ENCODE measurements at regions not wholly inside any gene's neighbourhood (a gene's known extent, or its start where the extent isn't known, plus 50 kb on each side); places are given as distances from the start of the nearest gene placed in this dataset.
"Not testable (repeated sequence)": the region's sequence is repeated elsewhere in the genome, so short reads cannot be mapped to it uniquely, and the experiment has no call there.

DNA sequence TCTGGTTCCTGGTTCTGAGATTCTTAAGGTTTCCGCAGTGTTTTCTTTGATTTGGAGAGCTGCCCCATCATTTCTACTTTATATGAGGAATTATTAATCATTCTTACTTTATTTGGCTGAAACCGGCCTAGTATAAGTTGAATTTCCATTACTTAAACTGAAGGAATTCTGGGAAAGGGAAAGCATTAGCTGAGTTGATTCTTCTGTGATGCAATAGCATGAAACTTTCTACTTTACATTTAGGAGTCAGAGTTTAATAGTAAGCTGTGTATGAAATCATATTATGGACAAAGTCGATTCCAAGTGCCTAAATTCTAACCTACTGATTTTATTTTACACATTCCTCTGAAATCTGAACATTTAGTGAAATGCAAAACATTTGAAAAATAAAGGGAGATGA is 1269.7 kb upstream of the ZEB2 start:
- no peak overlapping the region for H3K4me3 ChIP-seq (ENCODE audit: low read depth, low read length)
- DNase-seq = no peak
- H3K27ac ChIP-seq = no peak overlapping the region
- H3K36me3 ChIP-seq = no peaks in the 10 kb centered on the region
- TF ChIP-seq CTCF (IDR thresholded peaks at IDR 0.05; ENCODE audit: low read depth, low read length) = no peak
- no peaks in the 10 kb centered on the region for H3K27me3 ChIP-seq (ENCODE audit: insufficient read depth, low read depth, severe bottlenecking)
- H3K9me3 ChIP-seq (ENCODE audit: severe bottlenecking) = no peaks in the 10 kb centered on the region

GRCh38 chr2:145787597-145788361 is 1267.9 kb upstream of the ZEB2 start:
- H3K27me3 ChIP-seq (ENCODE audit: insufficient read depth, low read depth, severe bottlenecking); DNase-seq; H3K36me3 ChIP-seq; H3K9me3 ChIP-seq (ENCODE audit: severe bottlenecking); H3K4me3 ChIP-seq (ENCODE audit: low read depth, low read length); H3K27ac ChIP-seq: not testable (repeated sequence)

GRCh38 chr2:145782607-145783006 is 1262.7 kb upstream of the ZEB2 start:
- not testable (repeated sequence) for H3K27me3 ChIP-seq (ENCODE audit: insufficient read depth, low read depth, severe bottlenecking); H3K36me3 ChIP-seq; DNase-seq

DNA sequence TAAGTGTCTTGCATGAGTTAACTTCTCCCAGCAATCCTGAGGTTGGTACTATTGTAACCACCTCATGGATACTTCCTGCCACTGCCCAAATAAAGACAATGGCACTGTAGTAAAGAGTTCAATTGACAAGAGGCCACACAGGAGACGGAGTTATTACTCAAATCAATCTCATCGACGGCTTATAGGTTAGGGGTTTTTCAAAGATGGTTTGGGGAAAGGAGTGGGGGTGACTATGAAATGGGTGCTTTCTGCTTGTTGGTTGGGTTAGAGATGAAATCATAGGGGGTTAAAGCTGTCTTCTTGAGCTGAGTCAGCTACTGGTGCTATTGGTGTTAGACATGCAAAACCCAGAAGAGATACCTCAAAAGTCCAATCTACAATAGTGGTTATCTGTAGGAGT is 1258.0 kb upstream of the ZEB2 start:
- no peak for TF ChIP-seq CTCF (IDR thresholded peaks at IDR 0.05; ENCODE audit: low read depth, low read length)
- no peak overlapping the region for H3K4me3 ChIP-seq (ENCODE audit: low read depth, low read length)

More at GRCh38 chr2:145782607-145783006, 1262.7 kb upstream of the ZEB2 start:
- not testable (repeated sequence) for H3K4me3 ChIP-seq (ENCODE audit: low read depth, low read length); H3K27ac ChIP-seq; H3K9me3 ChIP-seq (ENCODE audit: severe bottlenecking)

DNA sequence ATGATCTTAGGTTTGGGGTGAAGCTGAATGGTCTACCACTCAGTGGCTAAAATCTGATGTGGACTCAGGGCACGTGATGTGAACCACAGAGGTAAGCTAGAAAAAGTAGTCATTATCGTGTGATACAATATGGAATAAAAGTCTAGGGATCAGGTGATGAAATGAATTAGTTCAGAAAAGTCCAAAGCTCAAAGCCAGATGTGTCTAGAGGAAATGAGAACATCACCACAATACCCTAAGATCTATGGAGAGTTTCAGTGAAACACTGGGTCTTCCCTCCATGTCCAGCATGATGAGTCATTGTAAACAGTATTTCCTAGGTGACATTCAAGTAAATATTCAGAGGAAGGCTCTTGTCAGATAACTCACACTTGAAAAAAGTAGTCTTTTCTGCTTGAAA is 1257.4 kb upstream of the ZEB2 start:
- no peak for DNase-seq
- Histone ChIP-seq H3K4me3 (ENCODE audit: low read depth, low read length) (no peak overlapping the region), H3K36me3 (no peaks in the 10 kb centered on the region), H3K27ac (no peak overlapping the region), H3K9me3 (ENCODE audit: severe bottlenecking) (no peaks in the 10 kb centered on the region), H3K27me3 (ENCODE audit: insufficient read depth, low read depth, severe bottlenecking) (no peaks in the 10 kb centered on the region)
- TF ChIP-seq CTCF (IDR thresholded peaks at IDR 0.05; ENCODE audit: low read depth, low read length) = no peak

More for the DNA sequence above, 1258.0 kb upstream of the ZEB2 start:
- DNase-seq = no peak
- Histone ChIP-seq H3K36me3 (no peaks in the 10 kb centered on the region), H3K9me3 (ENCODE audit: severe bottlenecking) (no peaks in the 10 kb centered on the region), H3K27ac (no peak overlapping the region), H3K27me3 (ENCODE audit: insufficient read depth, low read depth, severe bottlenecking) (no peaks in the 10 kb centered on the region)

GRCh38 chr2:145775591-145775990 is 1255.7 kb upstream of the ZEB2 start:
- H3K36me3 ChIP-seq = no peaks in the 10 kb centered on the region
- TF ChIP-seq CTCF (IDR thresholded peaks at IDR 0.05; ENCODE audit: low read depth, low read length) = no peak
- H3K27ac ChIP-seq = no peak overlapping the region
- no peak for DNase-seq
- H3K9me3 ChIP-seq (ENCODE audit: severe bottlenecking) = no peaks in the 10 kb centered on the region
- H3K27me3 ChIP-seq (ENCODE audit: insufficient read depth, low read depth, severe bottlenecking) = no peaks in the 10 kb centered on the region
- H3K4me3 ChIP-seq (ENCODE audit: low read depth, low read length) = no peak overlapping the region

GRCh38 chr2:145771525-145771924 is 1251.6 kb upstream of the ZEB2 start:
- no peak for DNase-seq

More at GRCh38 chr2:145771525-145771924, 1251.6 kb upstream of the ZEB2 start:
- TF ChIP-seq CTCF (IDR thresholded peaks at IDR 0.05; ENCODE audit: low read depth, low read length) = no peak
- H3K27ac ChIP-seq = no peak overlapping the region
- no peaks in the 10 kb centered on the region for H3K36me3 ChIP-seq
- H3K27me3 ChIP-seq (ENCODE audit: insufficient read depth, low read depth, severe bottlenecking) = no peaks in the 10 kb centered on the region
- H3K4me3 ChIP-seq (ENCODE audit: low read depth, low read length) = no peak overlapping the region
- H3K9me3 ChIP-seq (ENCODE audit: severe bottlenecking) = no peaks in the 10 kb centered on the region

Measured in WERI-Rb-1 (cell line).